Prostate gland (tissue), 2 donors: ENCODE measurements at regions not wholly inside any gene's neighbourhood (a gene's known extent, or its start where the extent isn't known, plus 50 kb on each side); places are given as distances from the start of the nearest gene placed in this dataset.

Source experiments
- POLR2A ChIP-seq: fragments of 450-650 bp; IDR thresholded peaks from one replicate; pipeline ENCODE4 v1.6.1; 2016; ENCODE audit warnings: antibody characterized with exemption, mild to moderate bottlenecking
- TF ChIP-seq, protein P1 (sequence below), 4 experiments: fragments of 200-600 bp in 2 of 4; fragments of 450-650 bp in 2 of 4; sonication (generic) in 2 of 4; IDR thresholded peaks; 1 replicate in 3 of 4; 2 replicates in 1 of 4; pipeline ENCODE4 v1.5.1; 2016 to 2019; ENCODE audit warnings: antibody characterized with exemption in 4 of 4, mild to moderate bottlenecking in 2 of 4, moderate library complexity in 2 of 4

DNA sequence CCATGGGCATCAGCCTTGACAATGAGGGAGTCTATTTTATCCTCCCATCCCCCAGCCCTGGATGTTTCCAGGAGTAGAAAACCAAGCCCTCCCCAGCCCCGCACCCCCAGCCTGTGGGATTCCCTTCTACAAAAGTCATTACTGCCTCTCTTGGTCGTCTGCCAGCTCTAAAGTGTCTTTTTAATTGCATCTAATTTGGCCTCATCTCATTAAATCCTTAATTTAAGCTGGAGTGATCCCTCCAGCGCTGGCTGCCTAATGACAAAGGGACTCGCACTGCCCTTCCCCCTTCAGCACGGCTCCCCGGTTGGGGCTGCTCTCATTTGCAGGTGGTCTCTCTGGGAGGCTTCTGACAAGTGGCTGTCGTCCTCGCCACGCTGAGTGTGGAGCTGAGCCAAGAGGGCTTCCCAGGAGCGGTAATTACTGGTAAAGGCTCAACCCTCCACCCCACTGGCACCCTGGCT, 107.9 kb upstream of the ALDH1B1 start:
- TF ChIP-seq, protein P1, sequence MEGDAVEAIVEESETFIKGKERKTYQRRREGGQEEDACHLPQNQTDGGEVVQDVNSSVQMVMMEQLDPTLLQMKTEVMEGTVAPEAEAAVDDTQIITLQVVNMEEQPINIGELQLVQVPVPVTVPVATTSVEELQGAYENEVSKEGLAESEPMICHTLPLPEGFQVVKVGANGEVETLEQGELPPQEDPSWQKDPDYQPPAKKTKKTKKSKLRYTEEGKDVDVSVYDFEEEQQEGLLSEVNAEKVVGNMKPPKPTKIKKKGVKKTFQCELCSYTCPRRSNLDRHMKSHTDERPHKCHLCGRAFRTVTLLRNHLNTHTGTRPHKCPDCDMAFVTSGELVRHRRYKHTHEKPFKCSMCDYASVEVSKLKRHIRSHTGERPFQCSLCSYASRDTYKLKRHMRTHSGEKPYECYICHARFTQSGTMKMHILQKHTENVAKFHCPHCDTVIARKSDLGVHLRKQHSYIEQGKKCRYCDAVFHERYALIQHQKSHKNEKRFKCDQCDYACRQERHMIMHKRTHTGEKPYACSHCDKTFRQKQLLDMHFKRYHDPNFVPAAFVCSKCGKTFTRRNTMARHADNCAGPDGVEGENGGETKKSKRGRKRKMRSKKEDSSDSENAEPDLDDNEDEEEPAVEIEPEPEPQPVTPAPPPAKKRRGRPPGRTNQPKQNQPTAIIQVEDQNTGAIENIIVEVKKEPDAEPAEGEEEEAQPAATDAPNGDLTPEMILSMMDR (IDR thresholded peaks at IDR 0.05): no peak
- TF ChIP-seq POLR2A: no peak
